Stimulated activated CD4-positive, alpha-beta T cell treated with anti-CD3 and anti-CD28 coated beads, Interleukin-2, amount 100 ng/mL, for 48 hours (primary cell): ENCODE measurements at regions not wholly inside any gene's neighbourhood (a gene's known extent, or its start where the extent isn't known, plus 50 kb on each side); places are given as distances from the start of the nearest gene placed in this dataset.
"Not testable (repeated sequence)": the region's sequence is repeated elsewhere in the genome, so short reads cannot be mapped to it uniquely, and the experiment has no call there.

Experiments used
- DNase-seq, 2 donors: peaks; one replicate each; pipeline ENCODE4 v3.0.0-alpha.2; 2020

DNA sequence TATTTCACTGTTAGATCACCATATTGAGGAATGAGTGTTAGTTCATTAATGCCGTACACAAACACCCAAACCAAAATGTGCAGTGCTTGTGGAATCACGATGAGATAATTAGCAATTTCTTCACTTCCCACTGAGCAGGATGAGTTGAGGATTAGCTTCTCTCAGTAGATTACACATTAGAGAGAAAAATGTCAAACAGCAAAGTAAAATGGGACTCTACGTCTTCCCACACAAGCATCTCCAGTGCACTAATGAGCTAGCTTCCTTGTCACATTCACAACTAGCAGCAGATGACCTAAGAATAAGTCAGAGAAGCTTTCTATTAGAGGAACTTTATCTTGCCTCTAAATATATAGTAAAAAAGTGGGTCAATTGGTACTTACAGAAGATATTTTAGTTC lies 926.9 kb downstream of the TSN start:
- DNase-seq: no peak

DNA sequence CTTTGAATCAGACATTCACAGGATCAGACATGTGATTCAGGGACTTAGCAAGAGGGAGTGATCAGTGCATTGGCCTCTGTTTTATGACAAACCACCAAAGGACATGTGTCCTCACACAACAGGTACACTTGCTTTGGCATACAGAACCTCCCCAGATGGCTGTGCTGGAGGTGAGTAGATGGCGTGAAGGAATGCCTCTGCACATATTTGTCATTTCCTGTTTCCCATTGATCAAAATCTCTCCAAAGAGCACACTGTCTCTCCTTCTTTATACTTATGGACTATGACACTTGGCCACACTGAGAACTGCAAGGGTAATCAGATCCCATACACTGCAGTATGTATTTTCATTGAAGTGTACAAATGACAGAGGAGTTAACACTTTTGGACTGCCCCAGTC lies 927.6 kb downstream of the TSN start:
- no peak for DNase-seq

- no peak for DNase-seq
Observed at GRCh38 chr2:122692400-122693083, 937.1 kb downstream of the TSN start.

GRCh38 chr2:122697415-122697814 lies 942.0 kb downstream of the TSN start:
- no peak for DNase-seq

- no peak for DNase-seq
Observed at GRCh38 chr2:122703676-122704075, 948.2 kb downstream of the TSN start.

- no peak for DNase-seq
Observed at GRCh38 chr2:122704109-122704563, 948.7 kb downstream of the TSN start.

DNA sequence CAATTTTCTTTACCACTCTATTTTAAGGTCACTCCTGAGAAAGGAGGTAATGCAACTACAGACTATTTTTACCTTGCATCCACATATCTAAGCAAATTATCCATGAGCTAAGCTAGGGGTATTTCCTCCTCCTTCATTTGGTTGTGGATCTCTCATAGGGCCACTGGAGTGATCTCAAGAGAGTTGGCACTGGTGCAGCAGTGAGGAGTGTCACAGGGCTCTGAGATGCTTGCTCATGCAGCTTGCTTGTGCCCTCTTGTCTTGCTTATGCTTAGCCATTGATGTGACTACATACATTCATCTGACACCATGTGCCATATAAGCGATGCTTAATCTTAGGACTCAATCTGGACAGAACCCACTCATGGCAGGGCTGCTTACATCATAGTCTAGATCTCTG lies 950.3 kb downstream of the TSN start:
- no peak for DNase-seq

- DNase-seq: no peak
Observed at GRCh38 chr2:122706757-122707223, 951.3 kb downstream of the TSN start.

DNA sequence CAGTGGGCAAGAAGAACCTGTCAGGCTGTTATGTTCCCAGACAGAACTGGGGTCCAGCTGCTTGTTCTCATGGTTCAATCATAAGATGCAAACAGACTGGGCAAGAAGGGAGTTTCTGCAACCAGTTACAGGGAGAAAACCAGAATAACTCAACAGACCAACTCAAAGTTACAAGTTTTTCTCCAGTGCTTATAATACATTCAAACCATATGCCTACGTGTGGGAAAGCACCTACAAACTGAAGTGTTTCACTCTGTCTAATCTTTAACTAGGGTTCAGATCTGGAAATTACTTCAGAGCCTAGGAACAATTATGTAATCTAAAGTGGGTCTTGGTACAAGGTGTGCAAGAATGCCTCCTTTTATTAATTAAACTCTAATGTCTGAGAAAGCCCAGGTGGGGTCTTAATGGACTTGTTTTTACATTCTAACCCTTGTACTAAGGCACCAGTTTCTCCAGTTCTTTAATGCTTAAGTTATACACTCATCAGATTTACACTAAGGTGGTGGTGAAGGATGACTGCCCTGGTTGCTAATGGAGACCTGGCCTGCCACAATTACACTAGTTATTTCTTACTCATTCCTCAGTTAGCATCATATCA lies 951.9 kb downstream of the TSN start:
- DNase-seq: no peak

DNA sequence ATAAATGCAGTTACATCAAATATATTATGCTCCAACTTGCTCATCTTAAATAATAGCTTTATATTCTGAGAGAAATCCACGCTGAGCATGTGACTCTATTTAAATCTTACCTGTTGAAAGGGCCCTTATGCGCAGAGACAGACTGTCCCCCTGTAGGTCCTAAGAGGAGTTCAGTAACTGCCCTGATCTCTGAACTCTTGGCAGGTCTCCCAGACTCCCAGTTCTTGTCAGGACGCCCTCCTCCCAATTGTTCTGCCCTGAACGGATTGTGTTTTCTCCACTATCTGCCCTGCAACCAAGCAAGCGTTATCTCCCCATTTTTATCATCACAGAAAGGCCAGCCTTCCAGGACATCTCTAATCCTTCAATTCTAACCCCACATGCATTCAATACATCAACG lies 954.6 kb downstream of the TSN start:
- DNase-seq: no peak

DNA sequence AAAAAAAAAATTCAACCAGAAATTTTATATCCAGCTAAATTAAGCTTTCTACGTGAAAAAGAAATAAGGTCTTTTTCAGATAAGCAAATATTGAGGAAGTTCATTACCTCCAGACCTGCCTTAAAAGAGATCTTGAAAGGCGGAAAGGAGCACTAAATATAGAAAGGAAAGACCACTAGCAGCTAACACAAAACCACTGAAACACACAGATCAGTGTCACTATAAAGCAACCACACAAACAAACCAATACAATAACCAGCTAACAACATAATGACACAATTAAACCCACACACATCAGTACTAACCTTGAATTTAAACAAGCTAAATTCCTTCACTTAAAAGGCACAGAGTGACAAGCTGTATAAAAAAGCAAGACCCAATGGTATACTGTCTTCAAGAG lies 958.3 kb downstream of the TSN start:
- DNase-seq: no peak

DNA sequence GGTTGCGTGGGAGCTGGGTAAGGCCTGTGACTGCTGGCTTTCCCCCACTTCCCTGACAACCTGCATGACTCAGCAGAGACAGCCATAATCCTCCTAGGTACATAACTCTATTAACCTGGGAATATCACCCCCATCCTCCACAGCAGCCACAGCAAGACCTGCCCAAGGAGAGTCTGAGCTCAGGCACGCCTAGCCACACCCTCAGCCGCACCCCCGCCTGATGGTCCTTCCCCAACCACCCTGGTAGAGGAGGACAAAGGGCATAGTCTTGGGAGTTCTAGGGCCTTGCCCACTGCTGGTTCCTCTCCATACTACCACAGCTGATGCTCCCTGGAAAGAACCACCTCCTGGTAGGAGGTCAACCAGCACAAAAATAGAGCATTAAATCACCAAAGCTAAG lies 965.4 kb downstream of the TSN start:
- not testable (repeated sequence) for DNase-seq

GRCh38 chr2:122734766-122735424 lies 979.4 kb downstream of the TSN start:
- DNase-seq: no peak

DNA sequence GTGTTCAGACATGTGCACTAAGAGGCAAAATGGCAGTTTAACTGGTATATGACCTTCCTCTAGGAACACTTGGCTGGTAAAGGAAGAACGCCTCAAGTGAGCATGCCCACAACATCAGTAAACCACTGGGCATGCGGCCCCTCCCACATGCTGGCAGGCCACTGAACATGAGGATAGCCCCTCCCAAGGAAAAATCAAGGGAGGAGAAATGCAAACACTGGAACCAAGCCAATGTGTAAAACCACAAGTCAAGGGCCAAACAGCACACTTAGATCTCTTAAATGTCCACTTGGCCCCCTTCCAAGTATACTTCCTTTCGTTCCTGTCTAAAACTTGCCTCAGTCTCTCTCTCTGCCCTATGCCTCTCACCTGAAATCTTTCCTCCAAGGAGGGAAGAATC lies 980.8 kb downstream of the TSN start:
- DNase-seq: no peak

DNA sequence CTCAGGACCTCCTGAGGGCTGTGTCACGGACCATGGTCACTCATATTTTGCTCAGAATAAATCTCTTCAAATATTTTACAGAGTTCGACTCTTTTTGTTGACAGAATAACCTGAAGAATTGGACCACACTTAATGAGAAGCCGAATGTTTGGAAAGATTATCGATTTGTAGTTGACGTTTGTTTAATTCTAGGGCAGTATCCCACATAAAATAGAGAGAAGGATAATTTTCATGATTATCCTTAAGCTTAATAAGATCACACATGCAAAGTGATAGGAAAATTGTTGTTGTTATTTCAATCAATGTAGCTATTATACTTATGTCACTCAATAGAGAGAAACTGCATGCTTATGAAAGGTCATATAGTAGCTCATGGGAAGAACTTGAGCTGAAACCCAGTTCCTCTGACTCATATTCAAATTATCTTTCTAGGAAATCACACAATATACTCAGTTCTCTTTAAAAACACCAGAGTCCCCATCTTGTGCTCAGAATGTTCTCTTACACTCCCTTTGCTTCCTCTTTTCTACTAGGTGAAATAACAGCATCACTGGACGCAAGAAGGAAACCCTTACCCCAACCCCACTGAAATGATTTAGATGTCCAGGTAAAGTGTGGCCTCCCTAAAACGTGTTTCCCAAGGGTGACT lies 982.1 kb downstream of the TSN start:
- DNase-seq: no peak

GRCh38 chr2:122739732-122740593 lies 984.5 kb downstream of the TSN start:
- DNase-seq: no peak

GRCh38 chr2:122740594-122740948 lies 985.1 kb downstream of the TSN start:
- DNase-seq: no peak

DNA sequence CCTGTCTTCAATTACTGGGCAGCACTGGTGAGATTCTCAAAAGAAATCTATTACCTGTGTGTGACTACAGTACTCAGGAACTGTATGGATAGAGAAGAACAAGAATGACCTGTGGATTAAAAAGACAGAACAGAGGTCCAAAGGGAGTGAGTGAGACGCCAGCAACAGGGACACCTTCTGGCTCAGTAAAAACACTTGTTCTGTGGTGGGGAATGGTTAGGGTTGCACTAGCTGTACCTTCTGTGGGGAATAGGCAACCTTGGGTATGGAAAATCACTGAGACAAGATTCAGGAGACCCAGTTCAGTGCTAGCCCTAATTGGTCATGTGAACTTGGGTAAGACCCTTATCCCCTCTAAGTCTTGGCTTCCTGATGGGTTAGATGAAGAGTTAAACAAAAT lies 986.0 kb downstream of the TSN start:
- no peak for DNase-seq

GRCh38 chr2:122743021-122743675 lies 987.7 kb downstream of the TSN start:
- no peak for DNase-seq

- no peak for DNase-seq
Observed at GRCh38 chr2:122745603-122746002, 990.2 kb downstream of the TSN start.

GRCh38 chr2:122747670-122748069 lies 992.2 kb downstream of the TSN start:
- no peak for DNase-seq

GRCh38 chr2:122748552-122749011 lies 993.1 kb downstream of the TSN start:
- no peak for DNase-seq
